WERI-Rb-1 (cell line): ENCODE measurements at regions not wholly inside any gene's neighbourhood (a gene's known extent, or its start where the extent isn't known, plus 50 kb on each side); places are given as distances from the start of the nearest gene placed in this dataset.

ENCODE experiments used
- DNase-seq: peaks from one replicate; pipeline ENCODE4 v3.0.0-alpha.2; 2020
- H3K27ac ChIP-seq: fragments of 250-450 bp; sonication (Bioruptor Pico); 2 replicates; pipeline ENCODE4 v1.5.1; 2020; ENCODE audit warnings: mild to moderate bottlenecking, moderate library complexity
- H3K27me3 ChIP-seq: fragments of 250-450 bp; sonication (Bioruptor Pico); 2 replicates; pipeline ENCODE4 v1.5.1; 2021; ENCODE audit warnings: mild to moderate bottlenecking, low read depth, moderate library complexity; ENCODE audit not compliant: insufficient read depth, severe bottlenecking
- H3K36me3 ChIP-seq: fragments of 250-450 bp; sonication (Bioruptor Pico); 2 replicates; pipeline ENCODE4 v1.5.1; 2020; ENCODE audit warnings: mild to moderate bottlenecking, moderate library complexity
- H3K4me3 ChIP-seq: 2 replicates; pipeline ENCODE4 v1.5.1; 2011; ENCODE audit warnings: low read depth, mild to moderate bottlenecking, control low read depth, low read length
- H3K9me3 ChIP-seq: fragments of 250-450 bp; sonication (Bioruptor Pico); 2 replicates; pipeline ENCODE4 v1.5.1; 2021; ENCODE audit warnings: mild to moderate bottlenecking, moderate library complexity; ENCODE audit not compliant: severe bottlenecking
- CTCF ChIP-seq: IDR thresholded peaks from 2 replicates; pipeline ENCODE4 v1.5.1; 2011; ENCODE audit warnings: low read depth, mild to moderate bottlenecking, control low read depth, inconsistent platforms, low read length

- Histone ChIP-seq H3K36me3 (no peaks in the 10 kb centered on the region), H3K9me3 (no peaks in the 10 kb centered on the region), H3K4me3 (no peak overlapping the region), H3K27ac (no peak overlapping the region), H3K27me3 (no peaks in the 10 kb centered on the region)
- TF ChIP-seq CTCF = no peak
- DNase-seq = no peak
Observed at GRCh38 chr3:43863966-43864933, 173.5 kb downstream of the ABHD5 start.

GRCh38 chr3:43865351-43865750, 174.6 kb downstream of the ABHD5 start:
- no peak for DNase-seq
- H3K27ac ChIP-seq = no peak overlapping the region
- no peaks in the 10 kb centered on the region for H3K27me3 ChIP-seq
- no peaks in the 10 kb centered on the region for H3K9me3 ChIP-seq
- H3K4me3 ChIP-seq = no peak overlapping the region
- H3K36me3 ChIP-seq = no peaks in the 10 kb centered on the region
- TF ChIP-seq CTCF = no peak

GRCh38 chr3:43865887-43866528, 175.3 kb downstream of the ABHD5 start:
- TF ChIP-seq CTCF = no peak
- H3K9me3 ChIP-seq = no peaks in the 10 kb centered on the region
- H3K4me3 ChIP-seq = no peak overlapping the region
- H3K27ac ChIP-seq = no peak overlapping the region
- DNase-seq = no peak
- no peaks in the 10 kb centered on the region for H3K27me3 ChIP-seq
- no peaks in the 10 kb centered on the region for H3K36me3 ChIP-seq

- DNase-seq = no peak
- H3K27me3 ChIP-seq = no peaks in the 10 kb centered on the region
- no peaks in the 10 kb centered on the region for H3K36me3 ChIP-seq
- no peaks in the 10 kb centered on the region for H3K9me3 ChIP-seq
- no peak for TF ChIP-seq CTCF
- H3K4me3 ChIP-seq = no peak overlapping the region
- no peak overlapping the region for H3K27ac ChIP-seq
Observed at GRCh38 chr3:43866529-43867353, 176.0 kb downstream of the ABHD5 start.

- Histone ChIP-seq H3K4me3 (no peak overlapping the region), H3K27ac (no peak overlapping the region), H3K9me3 (no peaks in the 10 kb centered on the region), H3K27me3 (no peaks in the 10 kb centered on the region), H3K36me3 (no peaks in the 10 kb centered on the region)
- no peak for TF ChIP-seq CTCF
- no peak for DNase-seq
Observed at GRCh38 chr3:43867436-43868072, 176.8 kb downstream of the ABHD5 start.
